Gastrocnemius medialis (tissue), 4 donors: ENCODE measurements at regions not wholly inside any gene's neighbourhood (a gene's known extent, or its start where the extent isn't known, plus 50 kb on each side); places are given as distances from the start of the nearest gene placed in this dataset.

Experiments
- POLR2A ChIP-seq, 2 donors: fragments of 450-650 bp; IDR thresholded peaks; one replicate each; pipeline ENCODE4 v1.6.1; 2017; ENCODE audit warnings: antibody characterized with exemption in 2 of 2, mild to moderate bottlenecking in 2 of 2, moderate library complexity in 2 of 2
- TF ChIP-seq, protein P1 (sequence below), 5 experiments: fragments of 450-650 bp in 3 of 5; fragments of 200-600 bp in 2 of 5; sonication (generic) in 2 of 5; IDR thresholded peaks in 4 of 5; conservative IDR thresholded peaks in 1 of 5; 1 replicate in 4 of 5; 2 replicates in 1 of 5; pipeline ENCODE4 v1.5.1; 2016 to 2019; ENCODE audit warnings: antibody characterized with exemption in 5 of 5, mild to moderate bottlenecking in 3 of 5, moderate library complexity in 3 of 5

DNA sequence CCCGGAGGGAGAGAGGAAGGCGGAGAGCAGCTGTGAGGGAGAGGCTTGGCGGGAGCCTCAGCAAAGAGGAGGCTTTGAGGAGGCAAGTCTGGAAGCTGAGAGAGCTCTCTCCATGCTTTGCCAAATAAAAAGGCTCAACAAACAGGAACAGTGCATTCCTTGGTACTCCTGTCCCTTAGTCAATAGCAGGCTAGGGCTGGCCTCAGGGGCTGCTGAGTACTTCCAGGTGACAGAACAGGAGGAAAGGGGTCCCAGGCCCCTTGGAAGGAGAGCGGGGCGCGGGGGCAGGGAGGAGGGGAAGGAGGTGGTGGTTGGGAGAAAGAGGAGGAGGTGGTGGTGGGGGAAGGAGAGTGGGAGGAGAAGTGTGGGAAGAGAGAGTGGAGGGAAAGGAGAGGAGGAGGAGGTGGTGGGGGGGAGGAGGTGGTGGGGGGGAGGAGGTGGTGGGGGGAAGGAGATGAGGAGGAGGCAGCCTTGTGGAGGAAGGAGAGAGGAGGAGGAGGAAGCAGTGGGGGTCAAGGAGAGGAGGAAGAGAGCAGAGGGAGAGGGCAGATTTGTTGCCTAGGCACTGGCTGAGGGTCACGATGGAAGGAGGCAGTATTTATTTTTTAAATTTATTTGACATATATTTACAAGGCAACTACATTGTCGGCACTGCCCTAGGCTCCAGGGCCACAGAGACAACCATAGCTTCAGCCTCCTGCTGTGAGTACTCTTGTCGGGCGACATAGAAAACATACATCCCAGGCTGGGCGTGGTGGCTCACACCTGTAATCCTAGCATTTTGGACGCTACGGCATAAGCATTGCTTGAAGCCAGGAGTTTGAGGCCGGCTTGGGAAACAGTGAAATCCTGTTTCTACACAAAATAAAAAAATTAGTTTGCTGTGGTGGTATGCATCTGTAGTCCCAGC lies 74.2 kb upstream of the ZBED5 start:
- TF ChIP-seq, protein P1, sequence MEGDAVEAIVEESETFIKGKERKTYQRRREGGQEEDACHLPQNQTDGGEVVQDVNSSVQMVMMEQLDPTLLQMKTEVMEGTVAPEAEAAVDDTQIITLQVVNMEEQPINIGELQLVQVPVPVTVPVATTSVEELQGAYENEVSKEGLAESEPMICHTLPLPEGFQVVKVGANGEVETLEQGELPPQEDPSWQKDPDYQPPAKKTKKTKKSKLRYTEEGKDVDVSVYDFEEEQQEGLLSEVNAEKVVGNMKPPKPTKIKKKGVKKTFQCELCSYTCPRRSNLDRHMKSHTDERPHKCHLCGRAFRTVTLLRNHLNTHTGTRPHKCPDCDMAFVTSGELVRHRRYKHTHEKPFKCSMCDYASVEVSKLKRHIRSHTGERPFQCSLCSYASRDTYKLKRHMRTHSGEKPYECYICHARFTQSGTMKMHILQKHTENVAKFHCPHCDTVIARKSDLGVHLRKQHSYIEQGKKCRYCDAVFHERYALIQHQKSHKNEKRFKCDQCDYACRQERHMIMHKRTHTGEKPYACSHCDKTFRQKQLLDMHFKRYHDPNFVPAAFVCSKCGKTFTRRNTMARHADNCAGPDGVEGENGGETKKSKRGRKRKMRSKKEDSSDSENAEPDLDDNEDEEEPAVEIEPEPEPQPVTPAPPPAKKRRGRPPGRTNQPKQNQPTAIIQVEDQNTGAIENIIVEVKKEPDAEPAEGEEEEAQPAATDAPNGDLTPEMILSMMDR (IDR thresholded peaks at IDR 0.05 in 4 of 5, conservative IDR thresholded peaks at IDR 0.05 in 1 of 5) = no peak
- no peak for TF ChIP-seq POLR2A (IDR thresholded peaks at IDR 0.05)
